Large intestine (tissue), 3 donors: ENCODE measurements at regions not wholly inside any gene's neighbourhood (a gene's known extent, or its start where the extent isn't known, plus 50 kb on each side); places are given as distances from the start of the nearest gene placed in this dataset.
"Not testable (repeated sequence)": the region's sequence is repeated elsewhere in the genome, so short reads cannot be mapped to it uniquely, and the experiment has no call there.

ENCODE experiments used
- DNase-seq, 2 donors: peaks; one replicate each; pipeline versions ENCODE4 v3.0.0 to v3.0.0-alpha.2; 2013
- H3K27ac ChIP-seq: one replicate; pipeline ENCODE4 v1.5.1; 2013; ENCODE audit warnings: low read length
- H3K27me3 ChIP-seq: 2 replicates; pipeline ENCODE4 v1.6.1; 2013; ENCODE audit warnings: low read length; ENCODE audit not compliant: control insufficient read depth, insufficient read depth
- H3K36me3 ChIP-seq: 2 replicates; pipeline ENCODE4 v1.6.1; 2013; ENCODE audit warnings: low read length; ENCODE audit not compliant: control insufficient read depth, insufficient read depth
- H3K4me1 ChIP-seq: one replicate; pipeline ENCODE4 v1.6.1; 2013; ENCODE audit warnings: low read length; ENCODE audit not compliant: control insufficient read depth, insufficient read depth
- H3K4me3 ChIP-seq: one replicate; pipeline ENCODE4 v1.5.1; 2013; ENCODE audit warnings: low read length
- H3K9me3 ChIP-seq: one replicate; pipeline ENCODE4 v1.6.1; 2013; ENCODE audit warnings: mild to moderate bottlenecking, low read depth, low read length, moderate library complexity; ENCODE audit not compliant: control insufficient read depth
- WGBS: methylation state at CpG from one replicate; pipeline ENCODE4 v1.1.5; 2013; ENCODE audit warnings: low lambda C conversion rate; ENCODE audit not compliant: insufficient coverage; 5-methylcytosine and 5-hydroxymethylcytosine counted together

DNA sequence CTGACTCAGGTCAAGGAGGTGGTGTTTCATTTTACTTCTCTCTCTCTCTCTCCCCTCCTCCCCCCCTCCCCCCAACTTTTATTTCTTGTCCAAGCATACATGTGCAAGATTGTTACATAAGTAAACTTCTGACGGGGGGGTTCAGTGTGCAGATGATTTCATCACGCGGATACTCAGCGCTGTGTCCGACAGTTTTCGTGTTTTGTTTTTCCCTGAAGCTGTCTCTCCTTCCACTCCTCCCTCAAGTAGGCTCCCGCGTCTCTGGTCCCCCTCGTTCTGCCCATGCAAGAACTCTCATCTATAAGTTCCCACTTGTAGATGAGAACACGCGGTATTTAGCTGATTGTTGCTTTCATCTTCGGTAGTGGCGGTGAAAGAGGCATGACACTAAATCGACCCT lies 111.0 kb upstream of the ANKRD30BL start:
- Histone ChIP-seq H3K9me3 (no peaks in the 10 kb centered on the region), H3K36me3 (no peaks in the 10 kb centered on the region), H3K4me1 (no peaks in the 10 kb centered on the region), H3K4me3 (no peak overlapping the region), H3K27me3 (no peaks in the 10 kb centered on the region), H3K27ac (no peak overlapping the region)
- DNase-seq = no peak
- WGBS = no CpG with 5 or more reads among the region's 14 CpGs

DNA sequence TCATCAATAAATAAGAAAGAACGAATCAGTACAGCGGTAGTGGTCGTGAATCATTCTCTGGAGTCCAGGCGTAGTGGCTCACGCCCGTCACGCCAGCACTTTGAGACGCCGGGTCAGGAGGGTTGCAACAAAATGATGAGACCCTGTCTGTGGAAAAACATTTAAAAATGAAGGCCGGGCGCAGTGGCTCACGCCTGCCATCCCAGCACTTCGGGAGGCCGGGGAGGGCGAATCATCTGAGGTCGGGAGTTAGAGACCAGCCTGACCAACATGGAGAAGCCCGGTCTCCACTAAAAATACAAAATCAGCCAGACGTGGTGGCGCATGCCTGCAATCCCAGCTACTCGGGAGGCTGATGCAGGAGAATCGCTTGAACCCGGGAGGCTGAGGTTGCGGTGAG lies 111.8 kb upstream of the ANKRD30BL start:
- H3K27me3 ChIP-seq, DNase-seq, H3K4me1 ChIP-seq, H3K9me3 ChIP-seq, H3K36me3 ChIP-seq, H3K27ac ChIP-seq, H3K4me3 ChIP-seq: not testable (repeated sequence)
- 100% methylated on average over 4 of the region's 23 CpGs for WGBS

DNA sequence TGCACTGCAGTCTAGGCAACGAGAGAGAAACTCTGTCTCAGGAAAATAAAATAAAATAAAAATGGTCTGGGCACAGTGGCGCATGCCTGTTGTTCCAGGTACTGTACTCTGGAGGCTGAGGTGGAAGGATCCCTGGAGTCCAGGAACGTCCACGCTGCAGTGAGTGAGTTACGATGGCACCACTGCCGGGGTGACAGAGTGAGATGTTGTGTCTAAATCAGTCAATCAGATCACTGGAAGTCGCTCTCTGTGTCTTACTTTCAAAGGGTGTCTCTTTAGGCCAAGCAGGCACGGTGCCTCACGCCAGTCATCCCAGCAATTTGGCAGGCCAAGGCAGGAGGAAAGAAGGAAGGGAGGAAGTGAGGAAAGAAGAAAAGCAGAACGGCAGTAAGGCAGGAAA lies 112.2 kb upstream of the ANKRD30BL start:
- 100% methylated on average over 3 of the region's 10 CpGs for WGBS
- DNase-seq = no peak
- Histone ChIP-seq H3K27me3 (no peaks in the 10 kb centered on the region), H3K36me3 (no peaks in the 10 kb centered on the region), H3K4me1 (no peaks in the 10 kb centered on the region), H3K9me3 (peaks cover 9% of the 10 kb centered on the region), H3K27ac (no peak overlapping the region), H3K4me3 (no peak overlapping the region)

DNA sequence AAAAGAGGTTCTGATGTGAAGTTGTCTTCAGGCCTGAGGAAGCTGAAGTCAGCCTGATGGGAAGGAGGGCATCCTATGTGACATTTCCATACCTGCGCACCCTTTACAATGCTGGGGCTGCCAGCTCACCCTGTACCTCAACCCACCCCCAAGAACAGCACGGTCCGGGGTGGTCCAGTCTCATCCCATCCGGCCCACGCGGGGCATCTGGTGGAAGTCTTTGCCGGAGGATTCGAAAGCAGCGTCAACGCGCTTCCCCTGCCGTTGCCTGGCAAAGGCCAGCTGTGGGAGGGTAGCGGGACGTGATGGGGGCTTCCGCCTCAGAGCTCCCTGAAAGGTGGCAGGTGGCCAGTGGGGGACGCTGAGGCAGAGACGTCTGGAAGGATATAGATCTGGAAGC lies 113.6 kb upstream of the ANKRD30BL start:
- WGBS = no CpG with 5 or more reads among the region's 17 CpGs

DNA sequence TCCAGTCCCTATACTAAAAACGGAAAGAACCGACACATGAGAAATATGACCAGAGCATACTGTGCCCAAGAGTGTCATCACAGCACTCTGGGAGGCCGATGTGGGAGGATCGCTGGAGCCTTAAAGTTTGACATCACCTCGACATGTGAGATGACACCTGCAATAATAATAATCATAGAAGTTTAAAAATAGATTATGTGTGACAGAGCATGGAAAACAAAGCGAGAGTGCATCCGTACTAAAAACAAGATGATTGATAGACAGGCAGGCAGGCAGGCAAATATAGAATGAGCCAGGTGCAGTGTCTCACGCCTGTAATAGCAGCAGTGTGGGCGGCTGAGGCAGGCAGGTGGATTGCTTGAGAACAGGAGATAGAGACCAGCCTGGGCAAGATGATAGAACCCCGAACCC lies 114.8 kb upstream of the ANKRD30BL start:
- WGBS = 69% methylated on average over 4 of the region's 10 CpGs
- no peak overlapping the region for H3K27ac ChIP-seq
- no peaks in the 10 kb centered on the region for H3K27me3 ChIP-seq
- peaks cover 27% of the 10 kb centered on the region for H3K9me3 ChIP-seq
- no peaks in the 10 kb centered on the region for H3K4me1 ChIP-seq
- no peaks in the 10 kb centered on the region for H3K36me3 ChIP-seq
- no peak for DNase-seq
- H3K4me3 ChIP-seq = no peak overlapping the region

More for the DNA sequence above, 113.6 kb upstream of the ANKRD30BL start:
- no peak for DNase-seq
- Histone ChIP-seq H3K36me3 (no peaks in the 10 kb centered on the region), H3K4me3 (no peak overlapping the region), H3K4me1 (no peaks in the 10 kb centered on the region), H3K27me3 (no peaks in the 10 kb centered on the region), H3K27ac (no peak overlapping the region), H3K9me3 (peaks cover 21% of the 10 kb centered on the region)

DNA sequence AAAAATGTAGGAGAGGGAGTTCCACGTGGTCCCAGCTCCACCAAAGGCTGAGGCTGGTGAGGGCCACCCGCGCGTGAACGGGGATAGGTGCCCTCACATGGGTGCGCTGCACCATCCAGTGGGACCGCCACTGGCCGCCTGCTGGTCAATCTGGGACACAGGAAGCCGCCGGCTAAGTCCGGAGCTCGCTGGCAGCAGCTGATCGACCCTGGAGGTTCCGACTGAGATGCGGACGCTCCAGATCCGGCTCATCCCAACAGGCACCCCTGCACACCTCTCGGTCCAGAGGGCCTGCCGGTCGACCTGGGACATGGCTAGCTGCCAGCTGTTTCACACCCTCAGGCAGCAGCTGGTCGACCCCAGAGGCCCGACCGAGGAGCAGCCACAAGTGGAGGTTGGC lies 116.5 kb upstream of the ANKRD30BL start:
- no CpG with 5 or more reads among the region's 23 CpGs for whole genome bisulfite sequencing
- H3K4me1 ChIP-seq = no peaks in the 10 kb centered on the region
- DNase-seq = no peak
- no peaks in the 10 kb centered on the region for H3K36me3 ChIP-seq
- H3K9me3 ChIP-seq = peaks cover 27% of the 10 kb centered on the region
- H3K4me3 ChIP-seq = no peak overlapping the region
- no peak overlapping the region for H3K27ac ChIP-seq
- H3K27me3 ChIP-seq = no peaks in the 10 kb centered on the region

DNA sequence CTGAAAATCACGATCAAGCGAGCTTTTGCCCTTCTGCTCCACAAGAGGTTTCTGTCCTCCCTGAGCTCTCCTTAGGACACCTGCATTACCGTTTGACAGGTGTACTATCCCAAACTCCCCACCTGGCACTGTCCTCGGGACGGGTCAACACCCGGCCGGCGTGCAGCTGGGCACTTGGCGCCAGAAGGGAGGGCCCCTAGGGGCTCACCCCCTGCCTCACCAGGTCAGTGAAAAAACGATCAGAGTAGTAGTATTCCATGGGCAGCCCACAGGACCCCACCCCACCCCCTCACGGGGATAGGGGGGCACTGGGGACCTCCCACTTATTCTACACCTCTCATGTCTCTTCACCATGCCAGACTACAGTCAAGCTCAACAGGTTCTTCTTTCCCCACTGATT lies 117.6 kb upstream of the ANKRD30BL start:
- no peak overlapping the region for H3K4me3 ChIP-seq
- no peak for DNase-seq
- no peaks in the 10 kb centered on the region for H3K4me1 ChIP-seq
- H3K9me3 ChIP-seq = peaks cover 27% of the 10 kb centered on the region
- H3K36me3 ChIP-seq = no peaks in the 10 kb centered on the region
- H3K27ac ChIP-seq = no peak overlapping the region
- WGBS = no CpG with 5 or more reads among the region's 11 CpGs
- no peaks in the 10 kb centered on the region for H3K27me3 ChIP-seq

DNA sequence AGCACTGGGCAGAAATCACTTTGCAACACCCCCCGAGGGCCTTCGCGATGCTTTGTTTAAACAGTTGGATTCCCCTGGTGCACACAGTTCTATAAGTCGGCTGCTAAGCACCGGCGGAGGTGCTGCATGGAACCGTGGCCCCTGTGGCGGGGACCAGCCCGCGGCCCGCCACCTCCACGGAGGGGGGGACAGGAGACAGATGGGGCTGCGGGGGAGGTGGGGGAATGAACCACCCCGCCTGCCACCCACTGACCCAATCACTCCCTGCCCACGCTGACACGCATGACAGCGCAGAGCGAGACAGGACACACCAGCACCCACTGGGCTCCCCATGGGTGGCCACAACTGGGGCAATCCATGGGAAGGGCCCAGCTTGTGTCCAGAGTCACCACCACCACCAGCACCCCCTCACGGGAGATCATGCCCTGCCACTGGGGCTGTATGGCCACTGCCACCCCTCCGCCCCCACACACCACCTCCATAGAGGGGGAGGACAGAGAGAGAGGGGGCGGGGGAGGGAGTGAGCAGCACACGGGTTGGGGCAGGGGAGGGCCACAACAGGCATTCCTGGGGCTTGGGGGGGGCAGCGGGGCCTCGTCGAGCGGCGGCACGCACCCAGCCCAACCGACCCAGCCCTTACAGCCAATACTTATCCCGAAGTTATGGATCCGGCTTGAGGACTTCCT lies 118.3 kb upstream of the ANKRD30BL start:
- no peaks in the 10 kb centered on the region for H3K4me1 ChIP-seq

DNA sequence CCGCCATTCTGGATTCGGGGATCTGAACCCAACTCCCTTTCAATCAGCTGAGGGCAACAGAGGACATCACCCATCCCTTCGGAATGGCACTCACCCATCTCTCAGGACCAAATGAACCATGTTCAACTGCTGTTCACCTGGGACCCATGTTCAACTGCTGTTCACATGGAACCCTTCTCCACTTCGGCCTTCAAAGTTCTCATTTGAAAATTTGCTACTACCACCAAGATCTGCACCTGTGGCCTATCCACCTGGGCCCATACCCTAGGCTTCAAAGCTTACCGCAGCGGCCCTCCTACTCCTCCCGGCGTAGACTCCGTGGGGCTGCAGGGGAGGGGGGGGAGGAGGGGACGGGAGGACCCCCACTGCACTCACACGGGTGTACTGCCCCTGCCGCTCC lies 119.2 kb upstream of the ANKRD30BL start:
- Histone ChIP-seq H3K9me3 (peaks cover 27% of the 10 kb centered on the region), H3K36me3 (no peaks in the 10 kb centered on the region), H3K27ac (no peak overlapping the region), H3K4me3 (no peak overlapping the region), H3K4me1 (no peaks in the 10 kb centered on the region), H3K27me3 (no peaks in the 10 kb centered on the region)
- DNase-seq = no peak
- no CpG with 5 or more reads among the region's 12 CpGs for whole genome bisulfite sequencing

More for the DNA sequence above, 118.3 kb upstream of the ANKRD30BL start:
- DNase-seq = no peak
- no peak overlapping the region for H3K4me3 ChIP-seq
- no peak overlapping the region for H3K27ac ChIP-seq
- peaks cover 27% of the 10 kb centered on the region for H3K9me3 ChIP-seq
- WGBS = 100% methylated on average over 2 of the region's 31 CpGs
- H3K27me3 ChIP-seq = no peaks in the 10 kb centered on the region
- H3K36me3 ChIP-seq = no peaks in the 10 kb centered on the region

DNA sequence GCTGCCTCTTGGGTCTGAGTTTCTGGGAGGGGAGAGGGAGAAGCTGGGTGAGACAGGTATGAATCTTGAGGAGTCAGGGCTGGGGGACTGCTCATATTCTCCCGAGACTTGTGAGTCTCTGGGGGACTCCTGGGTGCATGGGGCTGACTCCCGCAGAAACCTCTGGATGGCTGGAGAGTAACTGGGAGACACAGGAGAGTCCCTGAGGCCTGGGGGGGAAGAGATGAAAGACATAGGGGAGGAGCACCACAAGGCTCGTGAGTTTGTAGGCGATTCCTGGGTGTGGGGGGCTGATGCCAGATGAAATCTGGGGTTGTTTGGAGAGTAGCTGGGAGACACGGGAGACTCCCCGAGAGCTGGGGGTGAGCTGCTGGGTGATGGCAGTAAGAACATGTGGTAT lies 120.4 kb upstream of the ANKRD30BL start:
- H3K27me3 ChIP-seq, H3K4me3 ChIP-seq, H3K36me3 ChIP-seq, H3K27ac ChIP-seq, DNase-seq, H3K4me1 ChIP-seq: not testable (repeated sequence)
- peaks cover 27% of the 10 kb centered on the region for H3K9me3 ChIP-seq
- WGBS = no CpG with 5 or more reads among the region's 6 CpGs

DNA sequence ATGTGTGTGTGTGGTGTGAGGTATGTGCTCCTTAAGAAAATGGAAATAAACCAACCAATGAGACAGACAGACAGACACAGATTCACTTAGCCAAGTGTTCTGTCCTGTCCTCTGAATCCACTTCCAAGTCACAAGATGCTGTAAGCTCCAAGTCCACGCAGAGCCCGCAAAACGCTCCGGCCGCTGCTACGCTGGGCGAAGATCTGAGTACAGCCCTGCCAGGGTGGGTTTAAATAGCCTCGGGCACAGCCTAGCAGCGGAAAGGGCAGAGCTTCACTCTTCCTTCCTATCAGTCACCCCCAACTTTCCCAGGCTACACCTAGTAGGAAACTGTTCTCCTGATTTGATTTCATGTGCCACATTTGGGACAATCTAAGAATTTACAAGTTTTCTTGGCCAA lies 121.2 kb upstream of the ANKRD30BL start:
- WGBS = no CpG with 5 or more reads among the region's 9 CpGs
- Histone ChIP-seq H3K27me3 (no peaks in the 10 kb centered on the region), H3K27ac (no peak overlapping the region), H3K4me1 (no peaks in the 10 kb centered on the region), H3K4me3 (no peak overlapping the region), H3K9me3 (peaks cover 27% of the 10 kb centered on the region), H3K36me3 (no peaks in the 10 kb centered on the region)
- no peak for DNase-seq
